KMS-11 (cell line): ENCODE measurements at regions not wholly inside any gene's neighbourhood (a gene's known extent, or its start where the extent isn't known, plus 50 kb on each side); places are given as distances from the start of the nearest gene placed in this dataset.

Source experiments
- H2AFZ ChIP-seq: fragments of 200-600 bp; sonication (generic); 2 replicates; pipeline ENCODE4 v1.6.1; 2016; ENCODE audit warnings: antibody characterized with exemption, mixed run types, low read depth
- H3K27ac ChIP-seq: fragments of 200-600 bp; sonication (generic); 2 replicates; pipeline ENCODE4 v1.6.1; 2016; ENCODE audit warnings: mild to moderate bottlenecking, mixed run types
- H3K27me3 ChIP-seq: fragments of 200-600 bp; sonication (generic); 2 replicates; pipeline ENCODE4 v1.6.1; 2017; ENCODE audit warnings: mild to moderate bottlenecking, low read depth, mixed run types, moderate library complexity; ENCODE audit not compliant: insufficient read depth
- H3K36me3 ChIP-seq: fragments of 200-600 bp; sonication (generic); 2 replicates; pipeline ENCODE4 v1.6.1; 2017; ENCODE audit warnings: mild to moderate bottlenecking, mixed run types; ENCODE audit not compliant: insufficient read depth
- H3K4me1 ChIP-seq: fragments of 200-600 bp; sonication (generic); 2 replicates; pipeline ENCODE4 v1.6.1; 2016; ENCODE audit warnings: mild to moderate bottlenecking, low read depth, mixed run types; ENCODE audit not compliant: poor library complexity, severe bottlenecking
- H3K4me2 ChIP-seq: fragments of 200-600 bp; sonication (generic); 2 replicates; pipeline ENCODE4 v1.7.0; 2016; ENCODE audit warnings: mild to moderate bottlenecking, mixed run types
- H3K4me3 ChIP-seq: fragments of 200-600 bp; sonication (generic); IDR thresholded peaks from 2 replicates; pipeline ENCODE4 v1.6.1; 2017; ENCODE audit warnings: low read depth, low read length, mixed read lengths; ENCODE audit not compliant: insufficient read depth
- H3K79me2 ChIP-seq: fragments of 200-600 bp; sonication (generic); 2 replicates; pipeline ENCODE4 v1.6.1; 2016; ENCODE audit warnings: low read depth, mixed run types; ENCODE audit not compliant: insufficient read depth
- H3K9ac ChIP-seq: fragments of 200-600 bp; sonication (generic); 2 replicates; pipeline ENCODE4 v1.6.1; 2016; ENCODE audit warnings: mild to moderate bottlenecking, mixed run types
- H4K20me1 ChIP-seq: fragments of 200-600 bp; sonication (generic); 2 replicates; pipeline ENCODE4 v1.6.1; 2016; ENCODE audit warnings: mild to moderate bottlenecking, mixed run types; ENCODE audit not compliant: insufficient read depth
- TF ChIP-seq, protein P1 (sequence below): fragments of 200-600 bp; sonication (generic); conservative IDR thresholded peaks from 2 replicates; pipeline ENCODE4 v1.6.1; 2017; ENCODE audit warnings: low read depth, mild to moderate bottlenecking, antibody characterized with exemption, low read length, moderate library complexity, mixed read lengths

DNA sequence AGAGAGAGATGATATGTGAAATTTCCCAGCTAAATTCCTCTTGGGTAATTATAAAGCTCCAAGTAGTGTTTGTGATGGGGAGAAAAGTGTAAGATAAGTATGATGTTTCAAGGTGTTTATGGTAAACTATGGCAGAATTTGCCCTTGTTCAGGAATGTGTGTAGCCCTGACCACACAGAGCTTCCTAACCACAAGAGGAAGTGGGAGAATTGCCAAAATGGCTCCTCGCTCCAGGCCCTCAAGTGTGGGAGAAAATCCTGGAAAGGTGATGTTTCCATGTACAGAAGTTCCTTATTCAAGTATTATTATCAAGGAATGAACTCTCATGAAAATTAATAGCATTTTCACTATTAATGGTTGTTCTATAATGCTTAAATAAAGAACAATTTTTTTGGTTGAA, 878.3 kb downstream of the TDRD15 start:
- TF ChIP-seq, protein P1, sequence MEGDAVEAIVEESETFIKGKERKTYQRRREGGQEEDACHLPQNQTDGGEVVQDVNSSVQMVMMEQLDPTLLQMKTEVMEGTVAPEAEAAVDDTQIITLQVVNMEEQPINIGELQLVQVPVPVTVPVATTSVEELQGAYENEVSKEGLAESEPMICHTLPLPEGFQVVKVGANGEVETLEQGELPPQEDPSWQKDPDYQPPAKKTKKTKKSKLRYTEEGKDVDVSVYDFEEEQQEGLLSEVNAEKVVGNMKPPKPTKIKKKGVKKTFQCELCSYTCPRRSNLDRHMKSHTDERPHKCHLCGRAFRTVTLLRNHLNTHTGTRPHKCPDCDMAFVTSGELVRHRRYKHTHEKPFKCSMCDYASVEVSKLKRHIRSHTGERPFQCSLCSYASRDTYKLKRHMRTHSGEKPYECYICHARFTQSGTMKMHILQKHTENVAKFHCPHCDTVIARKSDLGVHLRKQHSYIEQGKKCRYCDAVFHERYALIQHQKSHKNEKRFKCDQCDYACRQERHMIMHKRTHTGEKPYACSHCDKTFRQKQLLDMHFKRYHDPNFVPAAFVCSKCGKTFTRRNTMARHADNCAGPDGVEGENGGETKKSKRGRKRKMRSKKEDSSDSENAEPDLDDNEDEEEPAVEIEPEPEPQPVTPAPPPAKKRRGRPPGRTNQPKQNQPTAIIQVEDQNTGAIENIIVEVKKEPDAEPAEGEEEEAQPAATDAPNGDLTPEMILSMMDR: no peak
- no peak overlapping the region for H3K27ac ChIP-seq
- H4K20me1 ChIP-seq: no peaks in the 10 kb centered on the region
- H3K36me3 ChIP-seq: no peaks in the 10 kb centered on the region
- no peaks in the 10 kb centered on the region for H3K79me2 ChIP-seq
- H3K9ac ChIP-seq: no peak overlapping the region
- no peaks in the 10 kb centered on the region for H3K27me3 ChIP-seq
- no peak overlapping the region for H2AFZ ChIP-seq
- no peaks in the 10 kb centered on the region for H3K4me1 ChIP-seq
- H3K4me2 ChIP-seq: no peak overlapping the region
- H3K4me3 ChIP-seq: no peak overlapping the region

DNA sequence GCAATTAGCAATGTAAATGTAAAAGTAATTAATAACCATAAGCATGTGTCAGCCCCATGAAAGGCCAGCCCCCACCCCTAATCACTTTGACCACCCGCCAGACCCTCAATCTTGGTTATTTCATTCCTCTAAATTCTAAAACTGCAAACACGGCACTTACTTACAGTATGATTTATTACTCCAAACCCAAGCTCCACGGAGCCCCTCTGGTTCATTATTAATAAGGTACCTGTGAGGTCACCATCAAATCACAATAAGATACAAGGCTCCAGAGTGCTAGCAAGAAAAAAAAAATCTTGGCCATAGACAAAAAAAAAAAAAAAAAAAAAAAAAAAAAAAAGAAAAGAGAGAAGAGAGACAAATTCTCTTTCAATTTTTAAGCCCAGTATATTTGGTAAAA, 879.5 kb downstream of the TDRD15 start:
- Histone ChIP-seq H4K20me1 (no peaks in the 10 kb centered on the region), H3K36me3 (no peaks in the 10 kb centered on the region), H3K4me2 (no peak overlapping the region), H3K79me2 (no peaks in the 10 kb centered on the region), H3K27me3 (no peaks in the 10 kb centered on the region), H3K4me1 (no peaks in the 10 kb centered on the region), H3K27ac (no peak overlapping the region), H3K9ac (no peak overlapping the region), H2AFZ (no peak overlapping the region), H3K4me3 (no peak overlapping the region)
- TF ChIP-seq, protein P1: no peak

DNA sequence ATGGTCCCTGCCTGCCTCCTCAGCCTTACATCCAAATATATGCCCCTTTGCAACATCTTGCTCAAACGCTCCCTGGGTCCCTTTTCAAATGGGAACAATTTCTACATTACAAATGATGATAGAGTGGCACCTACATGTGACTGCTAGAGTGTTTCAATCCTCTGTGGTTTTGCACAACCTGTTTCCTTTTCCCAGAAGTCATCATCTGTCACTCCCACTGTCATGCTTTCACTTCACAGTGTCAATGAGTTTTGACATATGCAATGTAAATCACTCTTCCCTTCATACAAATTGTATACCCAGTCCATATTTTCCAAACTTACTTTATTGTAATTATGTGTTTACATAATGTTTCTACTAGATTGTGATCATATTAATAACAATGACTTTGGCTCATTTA, 887.3 kb downstream of the TDRD15 start:
- TF ChIP-seq, protein P1: no peak
- Histone ChIP-seq H3K79me2 (no peaks in the 10 kb centered on the region), H3K4me1 (no peaks in the 10 kb centered on the region), H3K27me3 (no peaks in the 10 kb centered on the region), H3K4me3 (no peak overlapping the region), H3K9ac (no peak overlapping the region), H3K36me3 (no peaks in the 10 kb centered on the region), H3K27ac (no peak overlapping the region), H2AFZ (no peak overlapping the region), H3K4me2 (no peak overlapping the region), H4K20me1 (no peaks in the 10 kb centered on the region)

DNA sequence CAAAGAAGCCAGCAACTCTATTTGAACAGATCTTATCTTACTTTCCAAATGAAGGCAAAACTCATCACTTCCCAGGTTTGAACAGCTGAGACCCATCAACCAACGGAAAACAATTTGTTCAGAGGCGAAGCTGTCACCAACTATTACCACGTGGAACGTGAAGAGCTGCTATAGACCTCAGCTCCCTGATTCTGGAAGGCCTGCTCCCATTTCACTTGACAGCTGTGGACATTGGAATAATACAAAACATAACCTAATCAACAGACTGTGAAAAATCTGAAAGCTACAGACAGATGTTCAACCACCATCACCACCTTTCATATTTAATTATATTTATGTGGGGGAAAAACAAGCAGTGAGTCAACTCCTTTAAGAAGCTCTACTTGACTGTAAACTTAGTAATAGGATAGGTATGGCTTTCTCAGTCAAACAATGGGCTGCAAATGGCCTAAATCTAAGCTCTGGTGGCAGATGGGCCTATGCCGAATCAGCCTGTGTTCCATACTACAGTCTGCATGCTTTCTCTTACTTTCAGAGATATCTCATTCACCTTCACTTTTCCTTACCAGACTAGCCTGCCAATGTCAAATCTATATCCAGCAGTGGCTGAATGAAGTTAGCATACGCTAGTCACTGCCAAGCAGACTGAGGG, 896.4 kb downstream of the TDRD15 start:
- Histone ChIP-seq H3K79me2 (no peaks in the 10 kb centered on the region), H3K4me3 (no peak overlapping the region), H4K20me1 (no peaks in the 10 kb centered on the region), H3K4me1 (no peaks in the 10 kb centered on the region), H3K27me3 (no peaks in the 10 kb centered on the region), H3K9ac (no peak overlapping the region), H3K27ac (no peak overlapping the region), H2AFZ (no peak overlapping the region), H3K4me2 (no peak overlapping the region), H3K36me3 (no peaks in the 10 kb centered on the region)
- TF ChIP-seq, protein P1: no peak
